ENCODE measurements at regions not wholly inside any gene's neighbourhood (a gene's known extent, or its start where the extent isn't known, plus 50 kb on each side); places are given as distances from the start of the nearest gene placed in this dataset.
"Not testable (repeated sequence)": the region's sequence is repeated elsewhere in the genome, so short reads cannot be mapped to it uniquely, and the experiment has no call there.

GRCh38 chr7:35931134-35931533 lies 130.3 kb downstream of the SEPTIN7 start:
- TF ChIP-seq BMI1 (IDR thresholded peaks at IDR 0.05; ENCODE audit: borderline replicate concordance); RFX5 (IDR thresholded peaks at IDR 0.05; ENCODE audit: low read depth, low read length); NFIC (IDR thresholded peaks at IDR 0.05; ENCODE audit: low read depth, low read length); SP1 (IDR thresholded peaks at IDR 0.05; ENCODE audit: low read depth, low read length); FOXK2 (IDR thresholded peaks at IDR 0.05); KAT2A (conservative IDR thresholded peaks at IDR 0.05; ENCODE audit: control insufficient read depth, low read depth, low read length); POLR2A (IDR thresholded peaks at IDR 0.05; ENCODE audit: low read depth, low read length): not testable (repeated sequence)
